Small intestine (tissue), 7 donors: ENCODE measurements at regions not wholly inside any gene's neighbourhood (a gene's known extent, or its start where the extent isn't known, plus 50 kb on each side); places are given as distances from the start of the nearest gene placed in this dataset.

Experiments used
- DNase-seq, 2 donors: peaks; one replicate each; pipeline versions ENCODE4 v3.0.0 to v3.0.0-alpha.2; 2013
- FAIRE-seq: peaks from 2 replicates; lab custom pipeline; 2012; peaks lifted over from hg19 to GRCh38; lab: Jason Lieb, UNC
- H3K27ac ChIP-seq, 3 donors: one replicate each; pipeline ENCODE4 v1.5.1; 2013; ENCODE audit warnings: low read length in 2 of 3, mild to moderate bottlenecking in 2 of 3, control low read depth in 1 of 3, inconsistent platforms in 1 of 3, low read depth in 1 of 3, moderate library complexity in 1 of 3
- H3K27me3 ChIP-seq, 3 donors: one replicate each; pipeline ENCODE4 v1.6.1; 2013; ENCODE audit warnings: low read length in 3 of 3, inconsistent platforms in 1 of 3; ENCODE audit not compliant: control insufficient read depth in 3 of 3, insufficient read depth in 3 of 3
- H3K36me3 ChIP-seq, 3 donors: one replicate each; pipeline ENCODE4 v1.6.1; 2013; ENCODE audit warnings: low read length in 3 of 3, inconsistent platforms in 1 of 3, low read depth in 1 of 3, mild to moderate bottlenecking in 1 of 3, moderate library complexity in 1 of 3; ENCODE audit not compliant: control insufficient read depth in 3 of 3, insufficient read depth in 2 of 3
- H3K4me1 ChIP-seq, 3 donors: one replicate each; pipeline ENCODE4 v1.6.1; 2013; ENCODE audit warnings: low read length in 2 of 3, inconsistent platforms in 1 of 3, low read depth in 1 of 3, mild to moderate bottlenecking in 1 of 3, moderate library complexity in 1 of 3; ENCODE audit not compliant: control insufficient read depth in 3 of 3, insufficient read depth in 2 of 3
- H3K4me3 ChIP-seq, 3 donors: one replicate each; pipeline ENCODE4 v1.5.1; 2013; ENCODE audit warnings: low read length in 3 of 3, control low read depth in 1 of 3, inconsistent platforms in 1 of 3, low read depth in 1 of 3, mild to moderate bottlenecking in 1 of 3, moderate library complexity in 1 of 3
- H3K9me3 ChIP-seq, 2 donors: one replicate each; pipeline ENCODE4 v1.6.1; 2013; ENCODE audit warnings: low read depth in 1 of 2, low read length in 1 of 2; ENCODE audit not compliant: control insufficient read depth in 2 of 2, insufficient read depth in 1 of 2
- WGBS, 3 donors: extraction: QIAGEN DNeasy Blood & Tissue Kit; methylation state at CpG; one replicate each; pipeline ENCODE4 v1.1.7; 2013; 5-methylcytosine and 5-hydroxymethylcytosine counted together
- donor health status: healthy with polysubstance abuse.
- donor health status: control.
- donor health status: control.
- donor health status: Bipolar disorder and iron deficiency.
- donor health status: healthy.

DNA sequence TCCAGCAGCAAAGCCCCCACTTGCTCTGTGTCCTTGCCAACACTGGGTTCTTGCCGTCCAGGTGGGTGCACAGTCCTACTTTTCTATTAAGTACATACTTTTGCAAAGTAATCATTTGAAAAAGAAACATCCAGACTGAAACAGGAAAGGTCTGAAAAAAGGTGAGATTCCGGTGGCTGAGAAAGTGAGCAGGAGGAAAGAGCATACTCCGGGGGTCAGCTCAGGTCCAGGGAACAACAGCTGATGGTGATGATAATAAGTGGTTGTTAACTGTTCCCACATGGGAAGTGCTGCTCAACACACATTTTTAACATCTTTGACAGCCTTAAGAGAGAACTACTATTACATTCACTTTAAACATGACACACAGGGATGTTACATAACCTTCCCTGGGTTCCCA lies 86.1 kb upstream of the UXS1 start:
- FAIRE-seq (no peak), DNase-seq (no peak)
- Histone ChIP-seq H3K36me3 (no peaks in the 10 kb centered on the region), H3K27me3 (no peaks in the 10 kb centered on the region), H3K4me3 (no peak overlapping the region), H3K4me1 (no peaks in the 10 kb centered on the region), H3K27ac (no peak overlapping the region), H3K9me3 (no peaks in the 10 kb centered on the region)
- WGBS, 3 donors: 36 to 66% (median 63%) methylated on average over 3 of the region's 3 CpGs

DNA sequence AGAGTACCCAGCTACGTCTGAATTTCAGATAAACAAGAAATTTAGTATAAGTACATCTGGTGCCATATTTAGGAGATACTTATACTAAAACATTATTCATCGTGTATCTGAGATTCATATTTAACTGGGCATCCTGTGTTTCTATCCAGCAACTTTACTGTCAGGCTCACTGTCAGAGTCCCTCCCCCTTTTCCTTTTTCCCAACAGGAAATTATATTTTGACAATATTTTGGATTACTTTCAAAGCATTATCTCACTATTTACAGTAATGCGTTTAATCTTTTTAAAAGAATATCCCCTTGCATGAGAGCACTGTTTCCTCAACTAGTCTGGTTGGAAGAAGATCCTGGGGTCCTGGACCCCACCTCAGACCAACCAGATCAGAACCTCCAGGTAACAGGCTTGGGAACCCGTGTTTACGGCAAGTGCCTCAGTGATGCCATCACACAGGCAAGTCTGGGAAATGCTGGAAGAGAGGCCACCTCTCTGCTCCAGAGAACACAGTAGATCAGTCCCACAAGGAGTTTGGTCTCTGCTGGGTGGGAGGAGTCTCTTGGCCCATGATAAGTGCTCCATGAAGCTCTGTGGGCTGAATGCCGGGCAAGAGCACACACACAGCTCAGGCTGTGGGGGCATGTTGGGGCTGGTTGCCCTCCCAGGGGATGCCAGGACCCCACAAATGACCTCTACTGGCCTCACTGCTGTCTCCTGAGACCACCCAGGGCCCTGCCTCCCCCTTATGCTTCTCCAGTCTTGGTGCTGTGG lies 84.2 kb upstream of the UXS1 start:
- Histone ChIP-seq H3K36me3 (no peaks in the 10 kb centered on the region), H3K27me3 (no peaks in the 10 kb centered on the region), H3K4me1 (no peaks in the 10 kb centered on the region), H3K9me3 (no peaks in the 10 kb centered on the region), H3K27ac (no peak overlapping the region), H3K4me3 (no peak overlapping the region)
- DNase-seq (peak in 1 of 2 donors; percentile 0), FAIRE-seq (no peak)
- 56 to 83% (median 78%) methylated on average over 6 of the region's 6 CpGs for WGBS, 3 donors

DNA sequence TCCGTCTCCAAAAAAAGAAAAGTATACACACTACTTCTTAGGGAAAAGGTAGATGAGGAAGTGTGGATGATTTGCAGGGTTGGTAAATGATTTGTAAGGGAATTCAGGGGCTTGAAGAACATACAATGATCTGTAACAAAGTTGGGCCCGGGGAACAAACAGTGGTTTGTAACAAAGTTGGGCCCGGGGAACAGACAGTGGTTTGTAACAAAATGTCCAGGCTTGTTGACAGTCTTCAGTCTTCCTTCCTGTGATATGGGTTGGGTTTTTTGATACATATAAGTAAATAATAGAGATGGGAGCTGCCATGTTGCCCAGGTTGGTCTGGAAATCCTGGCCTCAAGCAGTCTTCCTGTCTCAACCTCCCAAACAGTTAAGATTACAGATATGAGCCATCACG lies 83.3 kb upstream of the UXS1 start:
- Histone ChIP-seq H3K9me3 (peaks cover 0 to 3% of the 10 kb centered on the region in 2 donors), H3K36me3 (no peaks in the 10 kb centered on the region), H3K27me3 (no peaks in the 10 kb centered on the region), H3K4me3 (no peak overlapping the region), H3K4me1 (no peaks in the 10 kb centered on the region), H3K27ac (no peak overlapping the region)
- WGBS, 3 donors: 88 to 93% (median 92%) methylated on average over 4 of the region's 4 CpGs
- FAIRE-seq (no peak), DNase-seq (no peak)

DNA sequence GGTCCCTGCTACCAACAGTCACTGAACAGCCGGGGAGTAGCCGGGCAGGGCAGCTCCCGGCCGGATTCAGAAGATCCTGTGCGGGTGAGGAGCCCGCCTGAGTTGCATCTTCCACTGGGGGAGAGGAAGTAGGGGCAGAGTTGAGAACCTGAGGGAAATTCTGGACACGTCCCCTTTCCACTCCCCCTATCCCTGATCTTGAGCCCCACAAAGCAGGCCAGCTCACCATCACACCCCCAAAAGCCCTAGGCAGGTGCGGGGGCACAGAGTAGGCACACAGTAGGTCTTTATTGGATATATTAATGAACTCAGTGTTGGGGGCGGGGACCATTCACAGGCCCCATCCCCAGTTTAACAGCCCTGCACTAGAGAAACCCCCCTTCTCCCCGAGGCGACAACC lies 81.9 kb upstream of the UXS1 start:
- H3K4me3 ChIP-seq: no peak overlapping the region
- 96 to 97% (median 96%) methylated on average over 11 of the region's 11 CpGs for WGBS, 3 donors
- no peaks in the 10 kb centered on the region for H3K36me3 ChIP-seq
- DNase-seq: no peak
- H3K27ac ChIP-seq: no peak overlapping the region
- H3K4me1 ChIP-seq: no peaks in the 10 kb centered on the region
- peaks cover 0 to 5% of the 10 kb centered on the region in 2 donors for H3K9me3 ChIP-seq
- FAIRE-seq: no peak
- no peaks in the 10 kb centered on the region for H3K27me3 ChIP-seq

DNA sequence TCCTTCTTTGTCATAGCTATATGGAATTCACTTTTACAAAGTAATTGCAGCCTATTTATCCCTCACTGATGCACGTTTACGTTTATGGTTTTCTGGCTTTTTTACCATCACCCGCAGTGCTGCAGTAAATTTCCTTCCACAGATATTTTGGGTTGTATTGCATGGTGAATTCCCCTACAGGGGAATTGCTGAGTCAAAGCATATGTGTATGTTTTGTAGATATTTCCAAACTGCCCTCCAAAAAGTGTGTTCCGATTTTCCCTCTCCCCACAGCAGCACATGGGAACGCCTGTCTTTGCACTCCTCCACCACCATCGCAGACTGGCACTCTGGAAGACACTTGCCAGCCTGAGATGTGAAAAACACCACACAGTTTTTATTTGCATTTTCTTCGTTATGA lies 80.6 kb upstream of the UXS1 start:
- H3K4me3 ChIP-seq: no peak overlapping the region
- peaks cover 0 to 5% (median 0%) of the 10 kb centered on the region in 3 donors for H3K4me1 ChIP-seq
- DNase-seq: no peak
- peaks cover 0 to 5% of the 10 kb centered on the region in 2 donors for H3K9me3 ChIP-seq
- H3K27me3 ChIP-seq: no peaks in the 10 kb centered on the region
- no peaks in the 10 kb centered on the region for H3K36me3 ChIP-seq
- WGBS, 3 donors: 85 to 87% (median 86%) methylated on average over 7 of the region's 7 CpGs
- no peak for FAIRE-seq
- H3K27ac ChIP-seq: no peak overlapping the region

DNA sequence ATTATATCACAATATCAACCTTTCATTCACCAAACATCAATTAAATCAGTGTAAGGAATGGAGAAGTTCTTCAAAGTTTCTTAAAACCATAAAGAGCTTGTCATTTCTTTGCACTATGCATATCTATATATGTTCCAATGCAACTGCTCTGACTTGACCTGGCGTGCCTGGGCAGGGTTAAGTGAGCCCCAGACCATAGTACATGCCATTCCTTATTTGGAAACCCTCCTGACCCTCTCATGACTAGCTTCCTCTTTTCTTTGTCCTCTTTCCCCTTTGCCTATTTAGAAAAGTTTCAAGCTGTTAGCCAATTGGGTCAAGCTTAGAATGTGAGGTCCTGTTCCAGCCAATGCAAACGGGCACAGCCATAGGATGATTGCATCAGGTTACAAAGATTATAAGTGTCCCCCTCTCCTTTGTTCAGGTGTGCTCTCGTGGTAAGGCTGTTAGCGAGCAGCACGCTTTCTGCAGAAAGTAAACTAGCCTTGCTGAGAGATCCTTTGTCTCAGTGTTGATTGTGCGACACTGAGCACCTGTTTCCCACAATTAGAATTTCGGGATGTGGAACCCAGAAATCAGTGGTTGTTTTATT lies 78.2 kb upstream of the UXS1 start:
- Histone ChIP-seq H3K4me3 (no peak overlapping the region), H3K4me1 (peaks cover 0 to 8% (median 0%) of the 10 kb centered on the region in 3 donors), H3K36me3 (no peaks in the 10 kb centered on the region), H3K27me3 (no peaks in the 10 kb centered on the region), H3K27ac (no peak overlapping the region), H3K9me3 (peaks cover 0 to 5% of the 10 kb centered on the region in 2 donors)
- 69 to 81% (median 78%) methylated on average over 7 of the region's 7 CpGs for WGBS, 3 donors
- FAIRE-seq (no peak), DNase-seq (no peak)

DNA sequence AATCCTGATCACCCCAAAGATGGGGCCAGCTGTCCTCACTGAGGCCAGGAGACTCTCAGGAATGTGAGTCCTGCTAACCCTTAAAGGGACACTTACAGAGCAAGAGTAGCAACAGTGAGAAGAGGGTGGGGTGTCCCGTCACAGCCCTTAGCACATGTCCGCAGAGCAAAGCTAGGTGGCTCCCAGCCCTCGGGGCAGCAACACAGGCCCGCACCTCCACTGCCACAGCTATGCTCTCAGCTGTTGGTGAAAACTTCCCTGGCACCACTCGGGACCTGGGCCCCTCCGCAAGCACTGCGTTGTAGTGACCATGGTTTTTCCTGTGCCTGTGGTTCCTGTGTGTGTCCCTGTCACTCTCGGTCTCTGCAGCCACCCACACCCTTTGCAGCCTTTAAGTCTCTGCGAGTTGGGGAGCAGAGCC lies 76.4 kb upstream of the UXS1 start:
- no peaks in the 10 kb centered on the region for H3K36me3 ChIP-seq
- WGBS, 3 donors: 66 to 83% (median 82%) methylated on average over 9 of the region's 9 CpGs
- H3K4me3 ChIP-seq: peak overlapping the region in 1 of 3 donors; percentile 34
- H3K27ac ChIP-seq: no peak overlapping the region
- peaks cover 0 to 8% (median 0%) of the 10 kb centered on the region in 3 donors for H3K4me1 ChIP-seq
- DNase-seq (peak in 1 of 2 donors; percentile 28), FAIRE-seq (no peak)
- H3K27me3 ChIP-seq: no peaks in the 10 kb centered on the region
- H3K9me3 ChIP-seq: peaks cover 0 to 5% of the 10 kb centered on the region in 2 donors

DNA sequence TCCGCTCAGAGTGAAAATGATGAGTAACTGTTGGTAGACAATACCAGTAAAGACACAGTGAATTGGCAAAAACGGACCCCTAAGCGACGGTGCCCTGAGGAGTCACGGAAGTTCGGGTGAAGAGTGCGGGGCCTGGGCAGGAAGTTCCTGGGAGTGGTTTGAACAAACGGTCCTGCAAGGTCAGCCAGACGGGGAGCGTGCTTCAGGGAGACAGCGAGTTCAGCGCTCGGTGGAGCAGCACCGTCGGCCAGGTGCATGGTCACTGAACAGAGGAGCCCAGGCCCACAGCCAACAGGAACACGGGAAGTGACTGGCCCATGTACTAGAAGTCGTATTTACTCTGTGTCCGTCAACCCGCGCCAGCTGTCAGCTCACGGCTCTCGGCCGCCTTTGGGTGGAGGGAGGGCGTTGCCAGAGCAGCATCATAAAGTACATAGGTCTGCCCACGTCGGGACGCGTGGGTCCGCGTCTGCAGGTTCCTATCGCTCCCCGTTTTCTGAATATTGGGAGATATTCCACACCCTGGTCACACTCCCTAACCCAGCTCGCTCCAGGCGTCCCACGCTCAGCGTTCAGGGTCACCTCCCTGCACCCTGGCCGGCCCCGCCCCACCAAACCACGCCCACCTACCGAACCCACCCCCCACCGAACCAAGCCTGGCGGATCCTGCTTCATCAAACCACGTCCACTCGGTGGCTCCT lies 75.6 kb upstream of the UXS1 start:
- H3K36me3 ChIP-seq: no peaks in the 10 kb centered on the region
- H3K9me3 ChIP-seq: peaks cover 0 to 5% of the 10 kb centered on the region in 2 donors
- peaks cover 0 to 8% (median 0%) of the 10 kb centered on the region in 3 donors for H3K4me1 ChIP-seq
- DNase-seq (peak; percentile 76 to 82), FAIRE-seq (no peak)
- H3K27ac ChIP-seq: peak overlapping the region in 1 of 3 donors; percentile 35
- 4 to 15% (median 5%) methylated on average over 44 of the region's 44 CpGs for WGBS, 3 donors
- no peaks in the 10 kb centered on the region for H3K27me3 ChIP-seq
- H3K4me3 ChIP-seq: peak overlapping the region; percentile 21 to 34 (median 34)
